Osteocyte (in vitro differentiated cells): ENCODE measurements at regions not wholly inside any gene's neighbourhood (a gene's known extent, or its start where the extent isn't known, plus 50 kb on each side); places are given as distances from the start of the nearest gene placed in this dataset.
"Not testable (repeated sequence)": the region's sequence is repeated elsewhere in the genome, so short reads cannot be mapped to it uniquely, and the experiment has no call there.

ENCODE experiments used
- DNase-seq: peaks from one replicate; pipeline ENCODE4 v3.0.0; 2021; ENCODE audit warnings: mixed read lengths; ENCODE audit not compliant: unreplicated experiment; ENCODE audit errors: extremely low spot score
- H3K27ac Mint-ChIP-seq: one replicate; pipeline ENCODE4 v1.8.0; 2021; ENCODE audit warnings: mild to moderate bottlenecking, mixed read lengths; ENCODE audit not compliant: unreplicated experiment
- H3K27me3 Mint-ChIP-seq: one replicate; pipeline ENCODE4 v1.8.0; 2021; ENCODE audit warnings: mixed read lengths; ENCODE audit not compliant: unreplicated experiment
- H3K36me3 Mint-ChIP-seq: one replicate; pipeline ENCODE4 v1.8.0; 2021; ENCODE audit warnings: mixed read lengths; ENCODE audit not compliant: unreplicated experiment
- H3K4me1 Mint-ChIP-seq: one replicate; pipeline ENCODE4 v1.8.0; 2021; ENCODE audit warnings: mixed read lengths; ENCODE audit not compliant: unreplicated experiment
- H3K4me3 Mint-ChIP-seq: one replicate; pipeline ENCODE4 v1.8.0; 2021; ENCODE audit warnings: mild to moderate bottlenecking, moderate library complexity, mixed read lengths; ENCODE audit not compliant: unreplicated experiment
- H3K9me3 Mint-ChIP-seq: one replicate; pipeline ENCODE4 v1.8.0; 2021; ENCODE audit warnings: mixed read lengths; ENCODE audit not compliant: unreplicated experiment
- TF ChIP-seq, protein P1 (sequence below): fragments of 200-600 bp; sonication (generic); IDR thresholded peaks from 2 replicates; pipeline ENCODE4 v1.5.0; 2021; ENCODE audit warnings: antibody characterized with exemption, mild to moderate bottlenecking, moderate library complexity

DNA sequence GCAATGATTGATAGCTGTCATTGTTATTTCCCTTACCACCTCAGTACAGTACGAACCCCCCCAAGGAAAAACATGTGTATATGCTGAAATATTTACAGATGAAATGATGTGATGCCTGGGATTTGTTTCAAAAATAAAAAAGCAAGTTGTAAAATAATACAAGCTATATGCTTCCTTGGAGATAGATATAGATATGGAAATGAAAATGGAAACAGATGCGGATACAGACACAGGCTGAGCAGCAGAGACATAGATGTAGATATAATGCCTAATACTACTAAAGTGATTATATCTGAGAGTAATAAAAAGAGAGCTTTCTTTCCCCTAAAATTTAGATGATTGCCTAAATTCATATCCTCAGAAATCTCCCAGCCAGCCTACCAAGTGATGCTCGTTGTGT is 127.5 kb upstream of the TNPO1 start:
- Mint-ChIP-seq H3K27ac (no peak overlapping the region), H3K27me3 (no peaks in the 10 kb centered on the region), H3K36me3 (no peaks in the 10 kb centered on the region), H3K4me3 (no peak overlapping the region), H3K4me1 (peaks cover 4% of the 10 kb centered on the region), H3K9me3 (peaks cover 3% of the 10 kb centered on the region)
- TF ChIP-seq, protein P1, sequence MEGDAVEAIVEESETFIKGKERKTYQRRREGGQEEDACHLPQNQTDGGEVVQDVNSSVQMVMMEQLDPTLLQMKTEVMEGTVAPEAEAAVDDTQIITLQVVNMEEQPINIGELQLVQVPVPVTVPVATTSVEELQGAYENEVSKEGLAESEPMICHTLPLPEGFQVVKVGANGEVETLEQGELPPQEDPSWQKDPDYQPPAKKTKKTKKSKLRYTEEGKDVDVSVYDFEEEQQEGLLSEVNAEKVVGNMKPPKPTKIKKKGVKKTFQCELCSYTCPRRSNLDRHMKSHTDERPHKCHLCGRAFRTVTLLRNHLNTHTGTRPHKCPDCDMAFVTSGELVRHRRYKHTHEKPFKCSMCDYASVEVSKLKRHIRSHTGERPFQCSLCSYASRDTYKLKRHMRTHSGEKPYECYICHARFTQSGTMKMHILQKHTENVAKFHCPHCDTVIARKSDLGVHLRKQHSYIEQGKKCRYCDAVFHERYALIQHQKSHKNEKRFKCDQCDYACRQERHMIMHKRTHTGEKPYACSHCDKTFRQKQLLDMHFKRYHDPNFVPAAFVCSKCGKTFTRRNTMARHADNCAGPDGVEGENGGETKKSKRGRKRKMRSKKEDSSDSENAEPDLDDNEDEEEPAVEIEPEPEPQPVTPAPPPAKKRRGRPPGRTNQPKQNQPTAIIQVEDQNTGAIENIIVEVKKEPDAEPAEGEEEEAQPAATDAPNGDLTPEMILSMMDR = no peak
- DNase-seq = no peak

GRCh38 chr5:72687288-72687687 is 129.2 kb upstream of the TNPO1 start:
- DNase-seq = no peak
- peaks cover 13% of the 10 kb centered on the region for H3K9me3 Mint-ChIP-seq
- no peak overlapping the region for H3K27ac Mint-ChIP-seq
- H3K36me3 Mint-ChIP-seq = peaks cover 2% of the 10 kb centered on the region
- H3K27me3 Mint-ChIP-seq = no peaks in the 10 kb centered on the region
- H3K4me1 Mint-ChIP-seq = peaks cover 4% of the 10 kb centered on the region
- TF ChIP-seq, protein P1 = no peak
- no peak overlapping the region for H3K4me3 Mint-ChIP-seq

DNA sequence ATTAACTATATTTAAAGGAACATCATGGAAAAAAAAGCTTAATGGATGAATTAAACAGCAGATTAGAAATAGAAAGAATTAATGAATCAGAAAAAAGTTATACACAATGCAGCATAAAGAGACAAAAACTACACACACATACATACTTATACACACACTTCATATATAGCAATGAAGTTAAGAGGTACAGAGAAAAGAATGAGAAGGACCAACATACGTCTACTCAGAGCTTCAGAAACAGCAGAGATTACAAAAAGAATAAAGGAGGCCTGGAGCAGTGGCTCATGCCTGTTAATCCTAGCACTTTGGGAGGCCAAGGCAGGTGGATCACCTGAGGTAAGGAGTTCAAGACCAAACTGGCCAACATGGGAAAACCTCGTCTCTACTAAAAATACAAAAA is 133.9 kb upstream of the TNPO1 start:
- peaks cover 39% of the 10 kb centered on the region for H3K9me3 Mint-ChIP-seq

GRCh38 chr5:72681781-72682180 is 134.7 kb upstream of the TNPO1 start:
- H3K27ac Mint-ChIP-seq = no peak overlapping the region
- peaks cover 41% of the 10 kb centered on the region for H3K9me3 Mint-ChIP-seq
- peaks cover 8% of the 10 kb centered on the region for H3K36me3 Mint-ChIP-seq
- no peak for DNase-seq
- TF ChIP-seq, protein P1 = no peak
- H3K4me1 Mint-ChIP-seq = no peaks in the 10 kb centered on the region
- H3K4me3 Mint-ChIP-seq = no peak overlapping the region
- no peaks in the 10 kb centered on the region for H3K27me3 Mint-ChIP-seq

More for the DNA sequence above, 133.9 kb upstream of the TNPO1 start:
- TF ChIP-seq, protein P1 = no peak
- DNase-seq = no peak
- H3K36me3 Mint-ChIP-seq = peaks cover 8% of the 10 kb centered on the region
- no peak overlapping the region for H3K4me3 Mint-ChIP-seq
- H3K27me3 Mint-ChIP-seq = no peaks in the 10 kb centered on the region
- H3K4me1 Mint-ChIP-seq = no peaks in the 10 kb centered on the region
- no peak overlapping the region for H3K27ac Mint-ChIP-seq

GRCh38 chr5:72677447-72677846 is 139.0 kb upstream of the TNPO1 start:
- Mint-ChIP-seq H3K36me3 (peaks cover 7% of the 10 kb centered on the region), H3K27ac (no peak overlapping the region), H3K9me3 (peaks cover 47% of the 10 kb centered on the region), H3K4me3 (no peak overlapping the region), H3K27me3 (no peaks in the 10 kb centered on the region), H3K4me1 (no peaks in the 10 kb centered on the region)
- TF ChIP-seq, protein P1 = no peak
- no peak for DNase-seq

- not testable (repeated sequence) for H3K4me3 Mint-ChIP-seq, DNase-seq, H3K27ac Mint-ChIP-seq, H3K4me1 Mint-ChIP-seq, H3K36me3 Mint-ChIP-seq, H3K27me3 Mint-ChIP-seq
- peaks cover 44% of the 10 kb centered on the region for H3K9me3 Mint-ChIP-seq
Measured at GRCh38 chr5:72676831-72677230, 139.6 kb upstream of the TNPO1 start.
